ENCODE measurements at regions not wholly inside any gene's neighbourhood (a gene's known extent, or its start where the extent isn't known, plus 50 kb on each side); places are given as distances from the start of the nearest gene placed in this dataset.

GRCh38 chr4:189049682-189050081 lies 891.0 kb upstream of the FRG1 start:
- Histone ChIP-seq H2BK20ac (ENCODE audit: low read depth, low read length) (peak overlapping the region; percentile 17), H3K4me1 (ENCODE audit: control insufficient read depth, insufficient read depth, low read length) (no peaks in the 10 kb centered on the region), H4K8ac (ENCODE audit: low read depth in 2 of 2, low read length in 2 of 2) (no peak overlapping the region), H2AK9ac (replicated peaks; ENCODE audit: low read depth, low read length, poor library complexity) (no peak overlapping the region), H4K5ac (ENCODE audit: low read depth, low read length) (no peak overlapping the region), H3K27ac (ENCODE audit: insufficient read depth, low read length) (no peak overlapping the region), H2AK5ac (ENCODE audit: low read depth, low read length) (no peak overlapping the region), H3K23ac (ENCODE audit: low read depth, low read length) (no peak overlapping the region), H3K9me1 (ENCODE audit: insufficient read depth, low read length) (no peaks in the 10 kb centered on the region), H2BK15ac (ENCODE audit: low read depth, low read length) (peak overlapping the region; percentile 70; the same call in 1 of the 3 replicates), H3K79me1 (ENCODE audit: low read depth in 1 of 2, low read length in 2 of 2) (no peaks in the 10 kb centered on the region), H3K4ac (ENCODE audit: low read depth, low read length) (no peak overlapping the region), H3K9me3 (ENCODE audit: control insufficient read depth, insufficient read depth, low read length) (no peaks in the 10 kb centered on the region), H3K18ac (ENCODE audit: low read depth, low read length) (peak overlapping the region; percentile 1; the same call in 1 of the 2 replicates), H4K91ac (ENCODE audit: insufficient read depth, low read depth, low read length) (peak overlapping the region; percentile 62; the same call in 1 of the 2 replicates), H4K20me1 (ENCODE audit: insufficient read depth, low read length) (no peaks in the 10 kb centered on the region), H3K14ac (replicated peaks; ENCODE audit: low read depth, low read length) (peak overlapping the region; percentile 10), H3K27me3 (ENCODE audit: control insufficient read depth, insufficient read depth, low read length) (no peaks in the 10 kb centered on the region), H3K9ac (ENCODE audit: low read depth, low read length) (no peak overlapping the region), H3K56ac (ENCODE audit: extremely low read depth, insufficient read depth, low read length) (no peak overlapping the region), H3K36me3 (ENCODE audit: control insufficient read depth, insufficient read depth, low read length) (no peaks in the 10 kb centered on the region), H2BK120ac (ENCODE audit: low read depth, low read length) (peak overlapping the region; percentile 68), H3K4me2 (ENCODE audit: low read depth, low read length) (no peak overlapping the region), H2AFZ (replicated peaks; ENCODE audit: low read length, poor library complexity) (peak overlapping the region; percentile 49), H2BK5ac (ENCODE audit: low read depth, low read length, poor library complexity, severe bottlenecking) (no peak overlapping the region), H3K4me3 (ENCODE audit: insufficient read depth, low read depth, low read length) (no peak overlapping the region)
- dilution Hi-C loops (cut with HindIII; ENCODE audit: low sequenced_read_pairs, unreplicated experiment): no loop called here
- CTCF ChIA-PET: interaction anchor here (0.9 kb wide), 1 partner anchor 40 kb away, joined by 5 read pairs; no protein-coding TSS in a partner anchor
- TF ChIP-seq FOS (IDR thresholded peaks at IDR 0.05; ENCODE audit: low read depth, low read length): no peak
- DNase-seq: no peak
- in situ Hi-C loops (cut with MboI; ENCODE audit: low sequenced_read_pairs): no loop called here
- intact Hi-C loops (cut with micrococcal nuclease): no loop called here
- WGBS, 2 experiments (ENCODE audit: extremely low coverage in 2 of 2, insufficient read length in 1 of 2): 89% methylated on average over 3 of the region's 8 CpGs; no CpG with 5 or more reads in 1 of the 2 experiments
- BruUV-seq (replicated peaks): no TSS peak
- POLR2A ChIA-PET (ENCODE audit: unreplicated experiment): no interaction called here
- ATAC-seq (ENCODE audit: low read depth): no peak

All from IMR-90 (cell line).